Body of pancreas (tissue), 4 donors: ENCODE measurements at regions not wholly inside any gene's neighbourhood (a gene's known extent, or its start where the extent isn't known, plus 50 kb on each side); places are given as distances from the start of the nearest gene placed in this dataset.

Experiments
- CTCF ChIP-seq, 7 experiments: fragments of 450-650 bp in 4 of 7; fragments of 200-600 bp in 3 of 7; sonication (generic) in 3 of 7; IDR thresholded peaks; one replicate each; pipeline ENCODE4 v1.5.1; 2016 to 2019; ENCODE audit warnings: antibody characterized with exemption in 7 of 7
- POLR2A ChIP-seq, 3 donors: fragments of 450-650 bp; IDR thresholded peaks; one replicate each; pipeline ENCODE4 v1.6.1; 2016; ENCODE audit warnings: antibody characterized with exemption in 3 of 3, mild to moderate bottlenecking in 2 of 3

GRCh38 chr5:92567831-92568450 is 1013.1 kb downstream of the NR2F1-AS1 start:
- TF ChIP-seq CTCF (IDR thresholded peaks at IDR 0.05) (no peak), POLR2A (IDR thresholded peaks at IDR 0.05) (no peak)
